ENCODE measurements at regions not wholly inside any gene's neighbourhood (a gene's known extent, or its start where the extent isn't known, plus 50 kb on each side); places are given as distances from the start of the nearest gene placed in this dataset.

DNA sequence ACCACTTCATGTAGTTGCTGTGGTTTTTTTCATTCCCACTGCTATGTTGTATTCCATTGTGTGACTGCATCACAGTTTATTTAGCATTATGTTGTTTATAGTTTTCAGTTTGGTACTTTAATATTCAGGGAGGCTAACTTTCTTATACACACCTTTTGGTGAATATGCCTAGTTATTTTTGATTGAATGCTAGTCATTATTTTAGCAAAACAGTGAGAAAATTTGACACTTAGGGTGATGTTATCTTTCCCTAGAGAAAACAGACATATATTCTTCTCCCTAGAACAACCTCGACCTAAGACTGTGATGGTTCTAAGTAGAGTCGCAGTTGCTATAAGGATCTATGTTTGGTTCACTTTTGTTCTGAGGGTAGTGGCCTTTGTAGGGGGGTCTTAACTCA is 120.8 kb upstream of the B3GAT2 start:
- no peak for TF ChIP-seq CTCF (IDR thresholded peaks at IDR 0.05; ENCODE audit: low read length)
- TF ChIP-seq EZH2phosphoT487 (IDR thresholded peaks at IDR 0.05; ENCODE audit: low read length): no peak
- no peak for TF ChIP-seq EZH2 (optimal IDR thresholded peaks at IDR 0.05; ENCODE audit: low read depth, low read length)

All from MM.1S (cell line).